ENCODE measurements at regions not wholly inside any gene's neighbourhood (a gene's known extent, or its start where the extent isn't known, plus 50 kb on each side); places are given as distances from the start of the nearest gene placed in this dataset.

DNA sequence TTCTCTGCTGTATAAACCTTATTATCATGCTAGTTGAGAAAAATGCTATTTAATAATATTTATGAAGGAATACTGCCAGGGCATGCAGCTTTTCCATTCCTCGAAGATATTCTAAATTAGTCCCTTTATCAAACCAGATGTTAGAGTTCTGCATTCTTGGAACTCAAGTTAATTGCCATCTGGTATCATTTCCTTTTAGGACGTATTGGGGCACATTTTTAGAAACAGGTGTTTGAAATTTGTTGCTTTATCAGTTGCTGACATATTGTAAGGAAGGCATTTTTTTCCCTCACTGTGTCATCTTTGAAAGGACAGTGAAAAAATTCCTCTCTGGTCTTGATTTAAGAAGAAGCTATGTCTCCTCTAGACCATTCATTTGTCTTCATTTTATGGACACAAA is 471.2 kb upstream of the PRICKLE1 start:
- Histone ChIP-seq H3K27me3 (ENCODE audit: insufficient read depth, poor library complexity, severe bottlenecking) (no peaks in the 10 kb centered on the region), H3K4me3 (replicated peaks; ENCODE audit: insufficient read depth, low read length) (no peak overlapping the region), H3K27ac (replicated peaks) (no peak overlapping the region)
- no peak for DNase-seq (ENCODE audit: low read depth in 1 of 2, low spot score in 1 of 2)
- TF ChIP-seq POLR2AphosphoS5 (IDR thresholded peaks at IDR 0.05; ENCODE audit: low read depth) (no peak), SPI1 (IDR thresholded peaks at IDR 0.05; ENCODE audit: borderline replicate concordance, low read depth) (no peak)

- no peaks in the 10 kb centered on the region for H3K27me3 ChIP-seq (ENCODE audit: insufficient read depth, poor library complexity, severe bottlenecking)
- DNase-seq (ENCODE audit: low read depth in 1 of 2, low spot score in 1 of 2), result no peak
- no peak overlapping the region for H3K27ac ChIP-seq (replicated peaks)
- TF ChIP-seq POLR2AphosphoS5 (IDR thresholded peaks at IDR 0.05; ENCODE audit: low read depth), result no peak
- TF ChIP-seq GABPA (IDR thresholded peaks at IDR 0.05; ENCODE audit: low read depth), result no peak
- TF ChIP-seq SPI1 (IDR thresholded peaks at IDR 0.05; ENCODE audit: borderline replicate concordance, low read depth), result no peak
- TF ChIP-seq, protein P1, sequence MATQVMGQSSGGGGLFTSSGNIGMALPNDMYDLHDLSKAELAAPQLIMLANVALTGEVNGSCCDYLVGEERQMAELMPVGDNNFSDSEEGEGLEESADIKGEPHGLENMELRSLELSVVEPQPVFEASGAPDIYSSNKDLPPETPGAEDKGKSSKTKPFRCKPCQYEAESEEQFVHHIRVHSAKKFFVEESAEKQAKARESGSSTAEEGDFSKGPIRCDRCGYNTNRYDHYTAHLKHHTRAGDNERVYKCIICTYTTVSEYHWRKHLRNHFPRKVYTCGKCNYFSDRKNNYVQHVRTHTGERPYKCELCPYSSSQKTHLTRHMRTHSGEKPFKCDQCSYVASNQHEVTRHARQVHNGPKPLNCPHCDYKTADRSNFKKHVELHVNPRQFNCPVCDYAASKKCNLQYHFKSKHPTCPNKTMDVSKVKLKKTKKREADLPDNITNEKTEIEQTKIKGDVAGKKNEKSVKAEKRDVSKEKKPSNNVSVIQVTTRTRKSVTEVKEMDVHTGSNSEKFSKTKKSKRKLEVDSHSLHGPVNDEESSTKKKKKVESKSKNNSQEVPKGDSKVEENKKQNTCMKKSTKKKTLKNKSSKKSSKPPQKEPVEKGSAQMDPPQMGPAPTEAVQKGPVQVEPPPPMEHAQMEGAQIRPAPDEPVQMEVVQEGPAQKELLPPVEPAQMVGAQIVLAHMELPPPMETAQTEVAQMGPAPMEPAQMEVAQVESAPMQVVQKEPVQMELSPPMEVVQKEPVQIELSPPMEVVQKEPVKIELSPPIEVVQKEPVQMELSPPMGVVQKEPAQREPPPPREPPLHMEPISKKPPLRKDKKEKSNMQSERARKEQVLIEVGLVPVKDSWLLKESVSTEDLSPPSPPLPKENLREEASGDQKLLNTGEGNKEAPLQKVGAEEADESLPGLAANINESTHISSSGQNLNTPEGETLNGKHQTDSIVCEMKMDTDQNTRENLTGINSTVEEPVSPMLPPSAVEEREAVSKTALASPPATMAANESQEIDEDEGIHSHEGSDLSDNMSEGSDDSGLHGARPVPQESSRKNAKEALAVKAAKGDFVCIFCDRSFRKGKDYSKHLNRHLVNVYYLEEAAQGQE (IDR thresholded peaks at IDR 0.05; ENCODE audit: insufficient replicate concordance, low read depth), result no peak
- no peak for TF ChIP-seq CTCF (IDR thresholded peaks at IDR 0.05; ENCODE audit: insufficient read depth, low read length)
- H3K4me3 ChIP-seq (replicated peaks; ENCODE audit: insufficient read depth, low read length), result no peak overlapping the region
These were observed 469.1 kb upstream of the PRICKLE1 start for GRCh38 chr12:43058616-43059015.

- no peak for DNase-seq (ENCODE audit: low read depth in 1 of 2, low spot score in 1 of 2)
- TF ChIP-seq, protein P1 (IDR thresholded peaks at IDR 0.05; ENCODE audit: insufficient replicate concordance, low read depth), result no peak
- TF ChIP-seq GABPA (IDR thresholded peaks at IDR 0.05; ENCODE audit: low read depth) (no peak), CTCF (IDR thresholded peaks at IDR 0.05; ENCODE audit: insufficient read depth, low read length) (no peak)
- H3K27me3 ChIP-seq (ENCODE audit: insufficient read depth, poor library complexity, severe bottlenecking), result no peaks in the 10 kb centered on the region
- no peak overlapping the region for H3K4me3 ChIP-seq (replicated peaks; ENCODE audit: insufficient read depth, low read length)
- H3K27ac ChIP-seq (replicated peaks), result no peak overlapping the region
These were observed 468.0 kb upstream of the PRICKLE1 start for GRCh38 chr12:43057566-43057965.

DNA sequence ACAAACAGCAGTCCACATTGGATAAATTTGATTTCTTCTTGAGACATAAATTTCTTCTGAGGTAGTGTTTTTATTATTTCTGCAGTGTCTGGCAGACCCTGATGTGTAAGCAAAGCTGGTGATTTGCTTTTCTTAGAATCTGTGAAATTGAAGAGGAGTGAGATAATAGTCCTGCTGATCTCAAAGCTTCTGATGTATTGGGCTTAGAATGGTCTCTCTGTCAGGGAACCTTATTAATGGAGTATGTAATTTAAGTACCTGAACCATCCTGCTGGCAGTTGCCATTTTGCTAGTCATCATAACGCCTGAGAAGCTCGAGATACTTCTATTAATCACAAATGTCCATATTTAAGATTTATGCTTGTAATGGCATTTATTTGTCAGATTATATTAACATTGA is 464.5 kb upstream of the PRICKLE1 start:
- no peak for TF ChIP-seq POLR2AphosphoS5 (IDR thresholded peaks at IDR 0.05; ENCODE audit: low read depth)

DNA sequence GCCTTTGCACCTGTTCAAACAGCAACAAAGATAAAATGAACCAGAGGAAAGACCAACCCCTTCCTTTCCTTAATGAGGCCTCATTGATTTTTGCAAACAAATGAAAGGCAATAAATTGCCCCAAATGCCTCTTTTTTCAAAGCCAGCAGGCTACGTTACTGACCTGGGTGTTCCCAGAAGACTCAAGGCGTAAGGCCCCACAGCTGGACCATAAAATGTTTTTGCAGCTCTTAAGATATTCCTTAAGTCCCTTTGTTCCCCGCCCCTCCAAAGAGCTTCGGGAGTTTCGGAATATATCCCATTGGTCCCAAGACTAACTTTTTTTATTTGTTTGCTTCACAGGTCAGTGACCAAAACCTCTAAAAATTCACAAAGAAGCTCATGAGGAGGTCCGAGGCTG is 462.9 kb upstream of the PRICKLE1 start:
- H3K4me3 ChIP-seq (replicated peaks; ENCODE audit: insufficient read depth, low read length), result no peak overlapping the region
- TF ChIP-seq GABPA (IDR thresholded peaks at IDR 0.05; ENCODE audit: low read depth) (no peak), SPI1 (IDR thresholded peaks at IDR 0.05; ENCODE audit: borderline replicate concordance, low read depth) (no peak), POLR2AphosphoS5 (IDR thresholded peaks at IDR 0.05; ENCODE audit: low read depth) (no peak)
- no peak for DNase-seq (ENCODE audit: low read depth in 1 of 2, low spot score in 1 of 2)
- no peaks in the 10 kb centered on the region for H3K27me3 ChIP-seq (ENCODE audit: insufficient read depth, poor library complexity, severe bottlenecking)
- no peak overlapping the region for H3K27ac ChIP-seq (replicated peaks)

More for the DNA sequence above, 464.5 kb upstream of the PRICKLE1 start:
- DNase-seq (ENCODE audit: low read depth in 1 of 2, low spot score in 1 of 2), result no peak
- Histone ChIP-seq H3K27me3 (ENCODE audit: insufficient read depth, poor library complexity, severe bottlenecking) (no peaks in the 10 kb centered on the region), H3K27ac (replicated peaks) (no peak overlapping the region), H3K4me3 (replicated peaks; ENCODE audit: insufficient read depth, low read length) (no peak overlapping the region)

Data from HL-60 (cell line).